ENCODE measurements at regions not wholly inside any gene's neighbourhood (a gene's known extent, or its start where the extent isn't known, plus 50 kb on each side); places are given as distances from the start of the nearest gene placed in this dataset.

DNA sequence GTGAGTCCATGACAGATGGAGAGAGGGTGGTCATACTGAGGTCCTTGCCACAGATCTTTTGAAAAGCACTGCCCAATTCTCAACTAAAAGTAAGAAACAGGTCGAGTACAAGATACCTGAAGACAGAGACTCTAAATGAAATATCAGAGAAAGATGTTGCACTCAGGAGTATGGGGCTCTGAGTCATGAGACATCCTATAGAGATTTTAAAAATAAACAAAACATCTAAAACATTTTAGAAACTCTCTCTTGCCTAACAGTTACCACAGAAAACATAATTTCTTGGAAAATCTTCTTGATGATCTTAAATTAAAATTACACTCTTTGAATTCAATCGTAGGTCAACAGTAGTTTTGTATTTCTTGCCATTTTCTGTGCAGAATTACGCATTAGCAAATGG is 348.9 kb upstream of the MARCKS start:
- Histone ChIP-seq H3F3A (ENCODE audit: insufficient read depth, low read length) (no peaks in the 10 kb centered on the region), H3K27ac (ENCODE audit: low read depth, low read length, poor library complexity, severe bottlenecking) (no peak overlapping the region), H3K36me3 (ENCODE audit: insufficient read depth, low read length) (no peaks in the 10 kb centered on the region), H3K4me1 (ENCODE audit: insufficient read depth, low read length, severe bottlenecking) (no peaks in the 10 kb centered on the region), H2AFZ (ENCODE audit: low read length) (no peak overlapping the region), H3K4me2 (ENCODE audit: low read length) (no peak overlapping the region), H3K79me2 (ENCODE audit: insufficient read depth, low read length) (no peaks in the 10 kb centered on the region), H3K27me3 (ENCODE audit: insufficient read depth, low read length) (no peaks in the 10 kb centered on the region), H3K4me3 (ENCODE audit: low read depth, low read length, poor library complexity, severe bottlenecking) (no peak overlapping the region), H3K9me3 (ENCODE audit: low read length) (no peaks in the 10 kb centered on the region), H3K9me2 (ENCODE audit: low read depth, low read length) (no peaks in the 10 kb centered on the region), H4K20me1 (ENCODE audit: insufficient read depth, low read length) (no peaks in the 10 kb centered on the region), H3K9ac (ENCODE audit: low read length) (no peak overlapping the region)
- TF ChIP-seq CTCF (IDR thresholded peaks at IDR 0.05; ENCODE audit: low read length) (no peak), EZH2 (IDR thresholded peaks at IDR 0.05; ENCODE audit: borderline replicate concordance, low read length) (no peak)

GRCh38 chr6:113511100-113511499 is 346.0 kb upstream of the MARCKS start:
- no peak for TF ChIP-seq CTCF (IDR thresholded peaks at IDR 0.05; ENCODE audit: low read length)
- no peak for TF ChIP-seq EZH2 (IDR thresholded peaks at IDR 0.05; ENCODE audit: borderline replicate concordance, low read length)
- Histone ChIP-seq H3K36me3 (ENCODE audit: insufficient read depth, low read length) (no peaks in the 10 kb centered on the region), H3K9me2 (ENCODE audit: low read depth, low read length) (no peaks in the 10 kb centered on the region), H3K4me3 (ENCODE audit: low read depth, low read length, poor library complexity, severe bottlenecking) (no peak overlapping the region), H3K9ac (ENCODE audit: low read length) (no peak overlapping the region), H3K4me2 (ENCODE audit: low read length) (no peak overlapping the region), H3K4me1 (ENCODE audit: insufficient read depth, low read length, severe bottlenecking) (no peaks in the 10 kb centered on the region), H3F3A (ENCODE audit: insufficient read depth, low read length) (no peaks in the 10 kb centered on the region), H3K9me3 (ENCODE audit: low read length) (no peaks in the 10 kb centered on the region), H3K79me2 (ENCODE audit: insufficient read depth, low read length) (no peaks in the 10 kb centered on the region), H3K27me3 (ENCODE audit: insufficient read depth, low read length) (no peaks in the 10 kb centered on the region), H3K27ac (ENCODE audit: low read depth, low read length, poor library complexity, severe bottlenecking) (no peak overlapping the region), H2AFZ (ENCODE audit: low read length) (no peak overlapping the region), H4K20me1 (ENCODE audit: insufficient read depth, low read length) (no peaks in the 10 kb centered on the region)

DNA sequence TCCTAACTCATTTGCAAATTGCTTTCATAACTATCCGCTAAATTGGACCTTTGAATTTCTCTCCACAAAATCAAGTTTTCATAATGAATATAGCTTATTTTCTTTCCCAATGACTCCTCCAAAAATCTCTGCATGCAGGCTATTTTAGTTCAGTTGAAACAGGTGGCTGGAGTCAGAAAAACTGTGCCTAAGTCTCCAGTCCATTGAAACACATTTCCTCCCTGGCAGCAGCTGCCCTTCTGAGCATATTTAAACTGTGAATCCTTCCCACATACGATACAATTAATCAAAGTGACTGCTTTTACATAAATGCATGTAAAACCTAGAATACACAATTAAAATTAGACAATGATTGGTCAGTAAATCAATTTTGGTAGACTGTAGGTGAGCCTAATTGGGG is 344.6 kb upstream of the MARCKS start:
- no peak overlapping the region for H3K4me2 ChIP-seq (ENCODE audit: low read length)
- no peak overlapping the region for H3K9ac ChIP-seq (ENCODE audit: low read length)
- H3K9me3 ChIP-seq (ENCODE audit: low read length), result no peaks in the 10 kb centered on the region
- H3F3A ChIP-seq (ENCODE audit: insufficient read depth, low read length), result no peaks in the 10 kb centered on the region
- H3K27me3 ChIP-seq (ENCODE audit: insufficient read depth, low read length), result no peaks in the 10 kb centered on the region
- H3K9me2 ChIP-seq (ENCODE audit: low read depth, low read length), result no peaks in the 10 kb centered on the region
- no peak overlapping the region for H3K27ac ChIP-seq (ENCODE audit: low read depth, low read length, poor library complexity, severe bottlenecking)
- no peaks in the 10 kb centered on the region for H3K4me1 ChIP-seq (ENCODE audit: insufficient read depth, low read length, severe bottlenecking)
- no peaks in the 10 kb centered on the region for H4K20me1 ChIP-seq (ENCODE audit: insufficient read depth, low read length)
- H3K4me3 ChIP-seq (ENCODE audit: low read depth, low read length, poor library complexity, severe bottlenecking), result no peak overlapping the region
- TF ChIP-seq EZH2 (IDR thresholded peaks at IDR 0.05; ENCODE audit: borderline replicate concordance, low read length) (no peak), CTCF (IDR thresholded peaks at IDR 0.05; ENCODE audit: low read length) (no peak)
- no peaks in the 10 kb centered on the region for H3K79me2 ChIP-seq (ENCODE audit: insufficient read depth, low read length)
- no peak overlapping the region for H2AFZ ChIP-seq (ENCODE audit: low read length)
- H3K36me3 ChIP-seq (ENCODE audit: insufficient read depth, low read length), result no peaks in the 10 kb centered on the region
